GM13977 (cell line): ENCODE measurements at regions not wholly inside any gene's neighbourhood (a gene's known extent, or its start where the extent isn't known, plus 50 kb on each side); places are given as distances from the start of the nearest gene placed in this dataset.

Experiments used
- DNase-seq: peaks from one replicate; pipeline ENCODE4 v3.0.0; 2012; ENCODE audit warnings: low spot score
- CTCF ChIP-seq: IDR thresholded peaks from 2 replicates; pipeline ENCODE4 v1.5.1; 2012; ENCODE audit warnings: mild to moderate bottlenecking, control low read depth; ENCODE audit not compliant: insufficient read depth; ENCODE audit errors: extremely low read depth, missing control alignments
- in situ Hi-C: fragments of 300-500 bp; cut with MboI; formaldehyde crosslinking; loops from one replicate; pipeline ENCODE4 v1.12.0; 2022; ENCODE audit warnings: low sequenced_read_pairs, low pct_unique_long_range_greater_than_20kb, mixed read lengths, inconsistent platforms; ENCODE audit not compliant: unreplicated experiment

- TF ChIP-seq CTCF = no peak
- in situ Hi-C loops = no loop called here
- DNase-seq = no peak
Observed at GRCh38 chr12:91852634-91853033, 293.0 kb downstream of the BTG1 start.

- DNase-seq = no peak
- TF ChIP-seq CTCF = no peak
- in situ Hi-C loops = no loop called here
Observed at GRCh38 chr12:91851741-91852477, 293.7 kb downstream of the BTG1 start.

GRCh38 chr12:91846466-91847055 lies 299.1 kb downstream of the BTG1 start:
- DNase-seq = no peak
- TF ChIP-seq CTCF = no peak
- in situ Hi-C loops = no loop called here

GRCh38 chr12:91845365-91845764 lies 300.3 kb downstream of the BTG1 start:
- in situ Hi-C loops = no loop called here
- TF ChIP-seq CTCF = no peak
- no peak for DNase-seq

- no peak for TF ChIP-seq CTCF
- no peak for DNase-seq
- in situ Hi-C loops = no loop called here
Observed at GRCh38 chr12:91841822-91842221, 303.8 kb downstream of the BTG1 start.

- in situ Hi-C loops = no loop called here
- no peak for TF ChIP-seq CTCF
- DNase-seq = no peak
Observed at GRCh38 chr12:91836696-91837095, 308.9 kb downstream of the BTG1 start.
